ENCODE measurements at regions not wholly inside any gene's neighbourhood (a gene's known extent, or its start where the extent isn't known, plus 50 kb on each side); places are given as distances from the start of the nearest gene placed in this dataset.

DNA sequence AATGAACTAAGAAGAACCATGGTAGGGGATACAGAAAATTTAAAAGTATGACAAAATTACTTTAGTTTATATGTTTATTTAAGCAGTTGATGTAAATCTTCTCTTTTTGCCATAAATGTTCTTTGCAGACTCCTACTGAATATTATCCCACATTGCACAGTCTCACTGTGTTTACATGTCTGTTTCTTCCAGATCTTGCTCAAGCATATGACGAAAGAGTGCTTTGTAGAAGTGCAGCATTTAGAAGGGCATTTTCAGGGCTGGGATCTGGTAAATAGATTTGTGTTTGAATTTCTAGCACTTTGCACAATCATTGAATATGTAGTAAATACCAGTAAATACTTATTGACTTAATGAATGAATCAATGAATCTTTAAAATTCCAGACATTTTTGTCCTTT, 152.0 kb upstream of the EPHA7 start:
- intact Hi-C loops (cut with DNase I; ENCODE audit: low total_unique reads), result no loop called here
- WGBS, 2 donors, result 87 to 93% methylated on average over 1 of the region's 1 CpG
- H3K4me3 ChIP-seq, result no peak overlapping the region

DNA sequence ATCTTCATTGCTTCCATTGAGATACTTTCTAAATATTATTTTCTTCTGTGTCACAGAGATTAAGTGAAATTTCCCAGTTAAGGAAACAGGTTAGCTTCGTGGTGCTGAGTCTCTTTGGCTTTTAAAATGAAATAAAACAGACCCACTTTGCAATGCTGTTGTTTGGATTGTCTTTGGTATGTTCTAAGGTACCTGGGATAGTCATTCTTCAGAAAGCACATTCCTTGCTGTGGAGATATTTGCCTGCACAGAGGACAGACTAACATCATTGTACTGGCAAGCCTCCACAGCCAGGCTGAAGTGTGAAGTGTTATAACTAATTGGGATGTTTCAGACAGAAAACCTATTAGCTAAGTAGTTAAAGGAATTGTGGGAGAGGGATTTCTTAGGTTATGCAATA, 148.8 kb upstream of the EPHA7 start:
- H3K27me3 ChIP-seq, result no peaks in the 10 kb centered on the region
- TF ChIP-seq CTCF (IDR thresholded peaks at IDR 0.05) (no peak), POLR2A (IDR thresholded peaks at IDR 0.05) (no peak)
- H3K36me3 ChIP-seq (ENCODE audit: low read depth, missing control alignments), result no peaks in the 10 kb centered on the region
- H3K27ac ChIP-seq, result no peak overlapping the region
- intact Hi-C loops (cut with DNase I; ENCODE audit: low total_unique reads), result no loop called here
- peaks cover 5% of the 10 kb centered on the region for H3K4me1 ChIP-seq
- no peak for DNase-seq
- 44 to 73% methylated on average over 1 of the region's 1 CpG for WGBS, 2 donors
- H3K9me3 ChIP-seq, result no peaks in the 10 kb centered on the region
- no peak overlapping the region for H3K4me3 ChIP-seq

More for the DNA sequence above, 152.0 kb upstream of the EPHA7 start:
- H3K36me3 ChIP-seq (ENCODE audit: low read depth, missing control alignments), result no peaks in the 10 kb centered on the region
- H3K27ac ChIP-seq, result no peak overlapping the region
- TF ChIP-seq POLR2A (IDR thresholded peaks at IDR 0.05) (no peak), CTCF (IDR thresholded peaks at IDR 0.05) (no peak)
- peaks cover 3% of the 10 kb centered on the region for H3K4me1 ChIP-seq
- H3K27me3 ChIP-seq, result no peaks in the 10 kb centered on the region
- no peaks in the 10 kb centered on the region for H3K9me3 ChIP-seq
- no peak for DNase-seq

DNA sequence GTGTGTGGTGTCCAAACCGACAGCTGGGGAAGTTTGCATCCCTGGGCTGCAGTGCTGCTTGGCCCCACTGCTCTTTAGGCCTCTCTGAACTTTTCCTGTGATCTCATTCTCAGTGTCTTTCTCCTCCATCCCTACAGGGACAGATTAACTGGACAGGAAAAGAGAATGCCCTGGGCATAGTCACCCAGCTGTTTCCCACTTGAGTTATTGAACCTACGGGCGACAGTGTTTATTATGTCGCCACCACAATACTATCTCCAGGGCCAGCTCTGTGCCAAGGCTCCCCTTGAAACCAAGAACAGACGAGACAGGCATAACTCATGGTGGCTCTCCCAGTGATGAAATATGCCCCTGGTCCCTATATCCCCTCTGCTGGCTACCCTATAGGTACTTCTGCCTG, 147.8 kb upstream of the EPHA7 start:
- no peaks in the 10 kb centered on the region for H3K9me3 ChIP-seq
- no peak for DNase-seq
- H3K36me3 ChIP-seq (ENCODE audit: low read depth, missing control alignments), result no peaks in the 10 kb centered on the region
- intact Hi-C loops (cut with DNase I; ENCODE audit: low total_unique reads), result no loop called here
- WGBS, 2 donors, result 59 to 77% methylated on average over 5 of the region's 5 CpGs
- no peak overlapping the region for H3K27ac ChIP-seq
- H3K4me3 ChIP-seq, result no peak overlapping the region
- H3K4me1 ChIP-seq, result peaks cover 5% of the 10 kb centered on the region
- no peaks in the 10 kb centered on the region for H3K27me3 ChIP-seq
- TF ChIP-seq CTCF (IDR thresholded peaks at IDR 0.05), result no peak
- TF ChIP-seq POLR2A (IDR thresholded peaks at IDR 0.05), result no peak

DNA sequence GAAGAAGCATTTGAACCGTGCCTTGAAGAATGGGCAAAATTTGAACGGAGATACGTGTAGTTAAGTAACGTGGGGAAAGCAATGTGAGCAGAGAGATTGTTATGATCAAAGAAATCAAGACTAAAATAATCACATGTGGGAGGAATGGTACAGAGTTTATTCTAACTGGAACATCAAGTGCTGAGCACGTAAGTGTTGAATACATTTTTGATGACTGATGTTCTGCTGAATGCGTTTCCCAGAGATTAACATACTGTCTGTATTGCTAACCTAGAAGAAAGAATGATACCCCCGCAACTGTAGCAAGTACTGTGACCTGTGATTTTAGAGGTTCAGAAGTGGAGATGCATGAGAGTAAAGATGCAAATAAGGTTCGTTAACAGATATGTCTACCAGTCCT, 146.9 kb upstream of the EPHA7 start:
- no peak for TF ChIP-seq POLR2A (IDR thresholded peaks at IDR 0.05)
- TF ChIP-seq CTCF (IDR thresholded peaks at IDR 0.05), result no peak
- H3K4me3 ChIP-seq, result no peak overlapping the region
- no peak for DNase-seq
- 24% methylated on average over 8 of the region's 8 CpGs for WGBS, 2 donors
- no peaks in the 10 kb centered on the region for H3K36me3 ChIP-seq (ENCODE audit: low read depth, missing control alignments)
- no peaks in the 10 kb centered on the region for H3K27me3 ChIP-seq
- H3K9me3 ChIP-seq, result no peaks in the 10 kb centered on the region
- H3K27ac ChIP-seq, result no peak overlapping the region
- intact Hi-C loops (cut with DNase I; ENCODE audit: low total_unique reads), result no loop called here
- peaks cover 5% of the 10 kb centered on the region for H3K4me1 ChIP-seq

DNA sequence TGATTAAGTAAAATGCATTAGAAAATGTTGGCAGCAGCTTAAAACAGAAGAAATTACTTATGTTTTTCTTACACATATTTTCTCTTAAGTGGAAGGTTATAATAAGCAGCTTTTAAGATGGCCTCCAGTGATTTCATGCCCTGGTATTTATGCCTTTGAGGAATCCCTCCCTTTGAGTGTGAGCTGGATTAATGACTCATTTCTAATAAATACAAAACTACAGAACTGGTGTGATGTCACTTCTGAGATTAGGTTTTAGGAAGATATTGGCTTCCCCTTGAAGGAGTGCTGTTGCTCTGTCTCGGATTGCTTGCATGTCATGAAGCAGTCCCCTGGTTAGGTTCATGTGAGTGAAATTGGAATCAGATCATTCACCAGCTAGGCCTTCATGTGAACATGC, 143.2 kb upstream of the EPHA7 start:
- peaks cover 5% of the 10 kb centered on the region for H3K4me1 ChIP-seq
- TF ChIP-seq POLR2A (IDR thresholded peaks at IDR 0.05) (no peak), CTCF (IDR thresholded peaks at IDR 0.05) (no peak)

More for the DNA sequence above, 143.2 kb upstream of the EPHA7 start:
- WGBS, 2 donors, result 83 to 100% methylated on average over 1 of the region's 1 CpG
- no peaks in the 10 kb centered on the region for H3K27me3 ChIP-seq
- H3K9me3 ChIP-seq, result no peaks in the 10 kb centered on the region
- no peak for DNase-seq
- H3K27ac ChIP-seq, result no peak overlapping the region
- H3K36me3 ChIP-seq (ENCODE audit: low read depth, missing control alignments), result no peaks in the 10 kb centered on the region
- intact Hi-C loops (cut with DNase I; ENCODE audit: low total_unique reads), result no loop called here
- H3K4me3 ChIP-seq, result no peak overlapping the region
